HPDE6-E6E7 (cell line): ENCODE measurements at regions not wholly inside any gene's neighbourhood (a gene's known extent, or its start where the extent isn't known, plus 50 kb on each side); places are given as distances from the start of the nearest gene placed in this dataset.

Experiments
- DNase-seq: peaks from one replicate; pipeline ENCODE4 v3.0.0; 2011; ENCODE audit warnings: missing footprints; ENCODE audit errors: extremely low spot score

- no peak for DNase-seq
Measured at GRCh38 chr14:39998854-39999253, 566.6 kb upstream of the FBXO33 start.

GRCh38 chr14:39998114-39998513 is 565.9 kb upstream of the FBXO33 start:
- no peak for DNase-seq

- DNase-seq = no peak
Measured at GRCh38 chr14:39991041-39991440, 558.8 kb upstream of the FBXO33 start.

GRCh38 chr14:39988939-39989338 is 556.7 kb upstream of the FBXO33 start:
- peak; percentile 7 for DNase-seq

- no peak for DNase-seq
Measured at GRCh38 chr14:39984323-39984722, 552.1 kb upstream of the FBXO33 start.

- DNase-seq = no peak
Measured at GRCh38 chr14:39977198-39977597, 545.0 kb upstream of the FBXO33 start.

GRCh38 chr14:39974036-39974435 is 541.8 kb upstream of the FBXO33 start:
- DNase-seq = no peak

- DNase-seq = no peak
Measured at GRCh38 chr14:39972704-39973103, 540.5 kb upstream of the FBXO33 start.

- no peak for DNase-seq
Measured at GRCh38 chr14:39967885-39968284, 535.7 kb upstream of the FBXO33 start.

GRCh38 chr14:39957987-39958386 is 525.8 kb upstream of the FBXO33 start:
- DNase-seq = no peak

GRCh38 chr14:39957290-39957689 is 525.1 kb upstream of the FBXO33 start:
- DNase-seq = no peak

GRCh38 chr14:39956372-39956771 is 524.1 kb upstream of the FBXO33 start:
- no peak for DNase-seq

- no peak for DNase-seq
Measured at GRCh38 chr14:39948235-39948634, 516.0 kb upstream of the FBXO33 start.

- no peak for DNase-seq
Measured at GRCh38 chr14:39946807-39947206, 514.6 kb upstream of the FBXO33 start.

- no peak for DNase-seq
Measured at GRCh38 chr14:39939023-39939422, 506.8 kb upstream of the FBXO33 start.

- no peak for DNase-seq
Measured at GRCh38 chr14:39912192-39913100, 480.2 kb upstream of the FBXO33 start.

- no peak for DNase-seq
Measured at GRCh38 chr14:39897657-39898056, 465.4 kb upstream of the FBXO33 start.

- no peak for DNase-seq
Measured at GRCh38 chr14:39890026-39890425, 457.8 kb upstream of the FBXO33 start.

GRCh38 chr14:39884091-39884490 is 451.9 kb upstream of the FBXO33 start:
- no peak for DNase-seq

- no peak for DNase-seq
Measured at GRCh38 chr14:39880965-39881364, 448.7 kb upstream of the FBXO33 start.

- DNase-seq = no peak
Measured at GRCh38 chr14:39880106-39880695, 448.0 kb upstream of the FBXO33 start.

GRCh38 chr14:39877577-39878190 is 445.5 kb upstream of the FBXO33 start:
- DNase-seq = no peak

GRCh38 chr14:39876916-39877315 is 444.7 kb upstream of the FBXO33 start:
- DNase-seq = no peak
